Activated CD8-positive, alpha-beta memory T cell treated with anti-CD3 and anti-CD28 coated beads, Interleukin-2, amount 50 U/mL, for 4 hours (primary cell): ENCODE measurements at regions not wholly inside any gene's neighbourhood (a gene's known extent, or its start where the extent isn't known, plus 50 kb on each side); places are given as distances from the start of the nearest gene placed in this dataset.

Experiments used
- DNase-seq: peaks from one replicate; pipeline ENCODE4 v3.0.0-alpha.2; 2020

DNA sequence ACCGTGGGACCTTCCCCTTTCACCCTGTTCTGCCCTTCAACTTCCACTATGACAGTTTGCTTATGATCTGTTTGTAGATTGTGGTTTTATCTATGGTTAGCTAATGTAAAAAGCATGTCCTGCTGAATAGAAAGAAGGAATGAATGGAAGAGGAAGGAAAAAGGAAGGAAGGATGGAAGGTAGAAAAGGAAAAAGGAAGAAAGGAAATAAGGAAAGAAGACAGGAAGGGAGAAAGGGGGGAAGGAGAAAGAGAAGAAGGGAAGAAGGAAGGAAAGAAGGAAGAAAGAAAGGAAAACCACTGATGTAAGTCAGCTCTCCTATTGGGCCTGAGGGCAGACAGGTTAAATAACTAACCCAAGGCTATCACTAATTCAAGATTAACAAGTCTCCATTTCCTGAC, 319.1 kb upstream of the KLF3 start:
- DNase-seq = no peak

DNA sequence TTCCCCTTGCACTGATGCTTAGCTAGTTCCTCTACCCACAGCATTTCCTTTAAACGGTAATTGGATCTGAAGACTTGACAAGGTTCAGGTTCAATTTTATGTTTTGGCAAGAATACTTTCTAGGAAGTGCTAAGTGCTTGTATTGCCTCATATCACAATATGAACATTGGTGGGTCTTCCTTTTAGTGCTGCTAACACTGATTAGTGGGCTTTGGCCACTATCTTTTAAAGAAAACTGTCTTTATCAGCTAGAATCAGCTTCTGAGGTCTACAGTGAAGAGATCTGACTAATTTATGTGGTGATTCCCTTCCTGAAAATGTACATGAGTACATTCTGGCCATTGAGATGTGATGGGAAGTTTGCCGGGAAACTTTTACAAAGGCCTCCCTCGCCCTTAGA, 316.7 kb upstream of the KLF3 start:
- DNase-seq = no peak

DNA sequence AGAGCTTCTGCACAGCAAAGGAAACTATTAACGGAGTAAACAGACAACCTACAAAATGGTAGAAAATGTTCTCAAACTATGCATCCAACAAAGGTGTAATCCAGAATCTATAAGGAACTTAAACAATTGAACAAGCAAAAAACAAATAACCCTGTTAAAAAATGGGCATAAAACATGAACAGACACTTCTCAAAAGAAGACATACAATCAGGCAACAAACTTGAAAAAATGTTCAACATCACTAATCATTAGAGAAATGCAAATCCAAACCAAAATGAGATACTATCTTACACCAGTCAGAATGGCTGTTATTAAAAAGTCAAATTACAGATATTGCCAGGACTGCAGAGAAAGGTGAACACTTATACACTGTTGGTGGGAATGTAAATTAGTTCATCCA, 309.6 kb upstream of the KLF3 start:
- DNase-seq = no peak

DNA sequence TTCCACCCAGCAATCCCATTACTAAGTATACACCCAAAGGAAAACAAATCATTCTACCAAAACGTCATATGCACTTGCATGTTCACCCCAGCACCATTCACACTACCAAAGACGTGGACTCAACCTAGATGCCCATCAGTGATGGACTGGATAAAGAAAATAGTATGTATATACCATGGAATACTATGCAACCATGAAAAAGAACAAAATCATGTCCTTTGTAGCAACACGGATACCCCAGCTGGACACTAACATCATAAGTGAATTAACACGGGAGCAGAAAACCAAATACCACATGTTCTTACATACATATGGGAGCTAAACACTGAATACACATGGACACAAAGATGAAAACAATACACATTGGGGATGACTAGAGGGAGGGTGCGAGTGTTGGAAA, 309.1 kb upstream of the KLF3 start:
- DNase-seq = no peak

DNA sequence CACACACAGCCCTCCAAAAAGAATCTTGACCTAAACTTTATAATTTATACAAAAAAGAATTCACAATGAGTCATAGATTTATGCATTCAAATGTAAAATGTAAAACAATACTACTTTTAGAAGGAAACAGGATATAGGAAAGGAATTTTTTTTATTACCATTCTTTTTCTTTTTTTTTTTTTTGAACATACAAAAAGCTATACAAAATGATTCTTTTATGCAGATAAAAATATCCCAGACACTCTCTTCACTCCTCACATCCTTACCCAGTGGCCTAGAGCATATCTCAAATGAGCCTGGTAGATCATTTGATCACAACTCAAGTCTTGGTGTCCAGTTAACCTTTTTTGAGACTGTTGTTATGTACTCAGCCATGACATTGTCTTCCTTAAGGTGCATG, 307.3 kb upstream of the KLF3 start:
- DNase-seq = no peak

DNA sequence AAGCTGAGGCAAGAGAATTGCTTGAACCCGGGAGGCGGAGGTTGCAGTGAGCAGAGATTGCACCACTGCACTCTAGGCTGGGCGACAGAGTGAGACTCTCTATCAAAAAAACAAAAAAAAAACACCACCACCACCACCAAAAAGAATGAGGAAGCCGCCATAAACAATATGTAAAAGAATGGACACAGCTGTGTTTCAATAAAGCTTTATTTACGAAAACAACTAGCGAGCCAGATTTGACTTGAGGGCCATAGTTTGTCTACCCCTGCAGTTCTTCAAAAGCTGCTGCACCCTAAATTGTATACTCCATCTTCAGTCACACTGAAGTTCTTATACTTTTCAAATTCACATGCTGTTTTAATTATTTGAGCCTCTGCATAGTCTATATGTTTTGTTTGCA, 306.5 kb upstream of the KLF3 start:
- no peak for DNase-seq

DNA sequence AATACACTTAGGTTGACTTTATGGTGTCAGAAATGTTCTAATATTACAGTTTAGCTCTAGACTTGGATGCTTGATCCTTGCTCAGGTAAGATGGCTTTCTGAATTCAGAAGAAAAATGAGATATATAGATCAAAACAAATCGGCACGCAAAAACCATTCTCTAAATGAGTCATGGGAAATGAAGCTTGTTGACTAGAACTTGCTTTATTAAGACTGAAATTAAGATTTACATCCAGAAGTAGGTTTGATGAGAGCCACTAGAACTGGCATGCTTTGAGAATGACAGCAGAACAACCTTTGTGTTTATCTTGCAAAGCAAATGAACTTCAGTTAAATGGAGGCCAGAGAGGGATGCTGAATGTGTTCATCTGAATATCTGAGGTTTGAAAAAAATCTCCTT, 304.9 kb upstream of the KLF3 start:
- no peak for DNase-seq

DNA sequence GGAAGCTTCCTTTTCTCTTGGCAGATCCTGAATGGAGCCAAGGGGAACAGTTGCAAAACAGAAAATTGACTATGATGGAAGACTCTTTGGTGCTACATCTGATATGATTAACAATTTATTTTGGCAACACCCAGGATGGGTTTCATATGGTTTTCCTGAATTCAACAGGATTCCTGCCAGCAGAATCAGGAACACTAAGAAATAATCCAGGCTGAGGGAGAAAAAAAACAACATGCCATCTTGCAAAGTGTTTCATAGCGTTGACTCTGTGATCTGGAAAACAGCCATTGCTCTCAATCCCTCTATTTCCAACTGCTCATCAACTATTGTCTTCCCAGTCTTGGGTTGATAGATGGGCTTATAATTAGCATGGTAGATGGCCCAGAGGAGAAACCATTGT, 303.8 kb upstream of the KLF3 start:
- no peak for DNase-seq

DNA sequence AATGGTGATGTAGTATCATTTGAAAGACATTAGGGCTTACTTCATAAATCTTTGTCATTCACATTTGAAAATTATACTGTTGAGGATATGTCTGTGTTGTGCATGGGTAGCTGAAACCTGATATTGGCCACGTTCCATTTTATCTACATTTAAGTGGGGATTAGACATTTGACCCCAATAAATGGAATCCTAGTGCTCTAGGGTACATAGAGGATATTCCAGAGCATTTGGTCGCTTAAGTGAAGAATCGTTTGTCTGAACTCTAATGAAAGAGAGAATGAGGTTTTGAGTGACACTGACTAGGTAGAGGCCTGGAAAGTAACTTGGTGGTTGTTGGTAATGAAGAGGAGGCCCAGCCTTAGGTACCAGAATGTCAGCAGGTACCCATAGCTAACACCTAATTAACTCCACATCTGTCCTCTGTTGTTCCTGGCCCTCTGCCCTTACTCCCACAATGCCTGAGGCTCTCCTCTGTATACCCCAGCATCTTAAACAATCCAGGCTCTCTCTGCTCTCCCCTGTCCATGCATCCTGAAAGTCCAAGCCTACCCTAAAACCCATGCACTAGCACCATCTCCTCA, 299.5 kb upstream of the KLF3 start:
- no peak for DNase-seq

DNA sequence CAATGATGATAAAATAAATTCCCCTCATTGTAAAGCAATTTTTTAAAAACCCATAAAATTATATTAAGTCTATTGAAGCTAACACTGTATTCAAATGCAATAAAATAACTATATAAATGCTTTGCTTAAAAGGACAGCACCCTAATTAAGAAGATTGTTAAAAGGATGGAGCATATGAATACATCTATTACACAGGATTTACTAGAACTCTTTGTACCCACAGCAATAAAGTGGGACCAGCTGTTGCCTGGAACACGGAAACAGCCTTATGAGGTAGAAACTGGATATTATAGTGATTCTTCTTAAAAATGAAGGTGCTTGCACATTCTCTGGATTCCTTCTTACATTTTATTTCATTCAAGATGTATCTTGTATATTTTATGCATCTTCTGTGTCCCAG, 298.7 kb upstream of the KLF3 start:
- no peak for DNase-seq

DNA sequence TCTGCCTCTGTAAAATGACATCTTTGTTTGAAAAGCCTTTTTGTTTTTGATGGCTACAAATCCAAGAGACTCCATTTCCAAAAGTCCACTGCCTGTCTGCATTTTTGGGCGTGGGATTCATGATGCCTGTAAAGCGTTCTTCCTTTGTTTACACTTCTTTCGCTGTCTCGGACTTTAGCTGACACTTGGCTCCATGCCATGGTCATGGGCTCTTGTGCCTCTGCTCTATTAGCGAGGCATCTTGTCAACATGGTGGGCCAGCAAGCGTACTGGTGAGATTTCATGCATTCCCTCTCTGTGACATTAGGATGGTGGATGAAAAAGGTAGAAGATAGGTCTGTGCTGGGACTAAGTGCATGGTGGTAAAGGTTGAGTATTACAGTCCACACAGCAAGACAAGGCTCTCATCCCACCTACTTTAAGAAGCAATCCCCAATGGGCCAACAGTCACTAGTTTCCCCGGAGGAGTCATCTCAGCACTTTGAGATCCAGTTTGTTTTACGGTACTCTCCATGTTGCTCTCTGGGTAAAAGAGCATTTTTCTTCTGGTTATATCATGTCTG, 298.2 kb upstream of the KLF3 start:
- no peak for DNase-seq

DNA sequence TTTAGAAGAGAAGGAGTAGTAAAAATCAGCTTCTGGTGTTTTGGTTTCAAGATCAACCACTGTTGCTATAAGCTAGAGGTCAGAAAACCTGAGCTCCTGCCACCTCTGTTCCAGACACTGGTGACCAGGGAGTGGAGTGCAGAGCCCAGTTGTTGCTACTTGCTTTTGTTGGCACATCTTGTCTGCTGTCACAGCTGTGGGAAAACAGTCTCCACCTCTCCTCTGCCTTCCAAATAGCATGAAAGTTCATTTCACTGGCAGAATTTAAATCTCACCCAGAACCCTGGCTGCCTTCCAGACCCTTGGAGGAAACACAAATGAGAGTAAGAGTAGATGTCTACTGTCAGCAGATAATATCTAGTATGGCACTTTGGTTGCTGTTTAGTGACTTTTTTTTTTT, 297.5 kb upstream of the KLF3 start:
- no peak for DNase-seq

DNA sequence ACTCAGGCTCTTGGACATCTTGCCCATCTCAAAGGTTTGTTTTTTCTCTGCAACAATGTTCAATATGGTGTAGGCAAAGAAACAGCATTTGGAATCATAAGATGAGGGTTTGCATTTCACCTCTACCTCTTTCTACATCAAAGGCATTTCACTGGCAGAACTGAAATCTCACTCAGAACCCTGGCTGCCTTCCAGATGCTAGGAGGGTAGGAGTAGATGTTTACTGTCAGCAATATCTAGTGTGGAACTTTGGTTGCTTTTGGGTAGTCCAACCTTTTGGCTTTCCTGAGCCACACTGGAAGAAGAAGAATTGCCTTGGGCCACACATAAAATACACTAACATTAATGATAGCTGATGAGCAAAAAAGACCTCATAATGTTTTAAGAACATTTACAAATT, 297.0 kb upstream of the KLF3 start:
- no peak for DNase-seq

DNA sequence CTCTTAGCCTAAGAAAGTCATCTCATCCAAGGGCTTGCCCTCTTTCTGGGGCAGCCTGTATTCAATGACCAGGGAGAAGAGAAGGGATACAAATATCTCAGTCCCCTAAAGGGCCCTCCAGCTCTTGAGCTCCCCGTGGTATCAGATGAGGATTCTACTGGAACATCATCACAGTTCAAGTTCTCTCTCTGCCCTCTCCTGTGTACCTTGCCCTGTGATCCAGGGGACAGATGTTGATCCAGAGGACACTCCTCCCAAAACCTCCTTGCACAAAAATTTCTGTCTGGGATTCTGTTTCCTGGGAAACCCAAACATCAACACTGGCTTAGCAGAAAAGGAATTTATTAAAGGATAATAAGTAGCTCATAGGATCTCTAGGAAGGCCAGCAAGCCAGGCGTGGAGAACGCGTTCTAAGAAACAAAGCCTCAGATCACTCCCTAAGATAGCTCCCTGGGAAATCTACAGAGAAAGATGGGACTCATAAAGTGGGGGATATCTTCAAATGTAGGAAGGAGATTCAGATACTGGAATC, 296.3 kb upstream of the KLF3 start:
- no peak for DNase-seq

DNA sequence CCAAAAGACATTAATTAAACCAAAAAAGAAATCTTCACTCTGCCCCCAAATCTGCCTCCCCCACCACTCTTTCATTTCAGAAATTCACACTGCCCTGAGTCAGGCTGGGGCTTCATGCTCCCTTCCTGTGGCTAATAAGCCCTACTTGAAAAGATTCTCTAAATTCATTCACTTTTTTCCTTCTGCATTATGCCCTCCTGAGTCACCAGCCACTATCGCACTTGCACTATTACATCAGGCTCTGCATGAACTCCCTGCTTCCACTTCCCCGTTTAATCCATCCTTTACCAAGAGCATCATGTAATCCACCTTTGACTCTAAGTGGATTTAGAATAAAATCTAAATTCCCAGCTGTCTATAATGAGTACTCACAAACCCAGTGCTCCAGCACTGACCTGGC, 295.4 kb upstream of the KLF3 start:
- no peak for DNase-seq

DNA sequence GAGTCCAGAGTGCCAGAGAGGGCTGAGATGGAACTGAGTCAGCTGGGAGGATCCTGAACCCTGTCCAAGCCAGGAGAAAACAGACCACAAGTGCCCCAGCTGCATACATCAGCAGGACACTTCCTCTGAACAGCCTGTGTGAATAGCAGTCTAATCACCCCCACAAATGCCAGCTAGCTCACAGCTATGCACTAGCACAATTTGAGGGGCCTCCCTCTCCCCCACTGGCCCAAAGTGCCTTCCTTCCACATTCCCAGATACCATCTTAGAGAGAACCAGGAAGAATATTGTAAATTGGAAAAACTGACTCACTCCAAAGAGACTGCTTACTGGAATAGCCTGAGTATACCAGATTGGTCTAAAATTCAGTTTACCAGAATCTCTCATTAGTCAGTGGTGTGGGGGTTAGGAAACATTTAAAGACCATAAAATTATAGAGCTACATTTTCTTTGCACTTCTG, 292.6 kb upstream of the KLF3 start:
- DNase-seq = no peak

DNA sequence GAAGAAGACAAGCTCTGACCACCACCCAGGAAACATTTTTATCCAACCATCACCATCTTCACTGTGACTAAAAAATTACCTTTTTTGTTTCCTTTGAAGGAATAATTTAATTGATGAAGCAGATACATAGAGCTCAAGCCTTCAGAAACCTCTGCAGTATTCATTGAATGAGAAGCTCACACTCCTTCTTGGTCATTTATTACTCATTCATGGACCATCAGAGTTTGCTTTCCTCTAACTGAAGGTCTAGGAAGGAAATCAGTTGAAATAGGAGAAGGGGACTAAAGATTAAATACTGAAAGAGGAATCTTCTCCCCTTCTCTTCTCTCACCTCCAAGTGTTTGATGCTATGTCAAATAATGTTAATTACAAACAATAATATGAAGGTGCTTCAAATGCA, 290.6 kb upstream of the KLF3 start:
- DNase-seq = no peak

DNA sequence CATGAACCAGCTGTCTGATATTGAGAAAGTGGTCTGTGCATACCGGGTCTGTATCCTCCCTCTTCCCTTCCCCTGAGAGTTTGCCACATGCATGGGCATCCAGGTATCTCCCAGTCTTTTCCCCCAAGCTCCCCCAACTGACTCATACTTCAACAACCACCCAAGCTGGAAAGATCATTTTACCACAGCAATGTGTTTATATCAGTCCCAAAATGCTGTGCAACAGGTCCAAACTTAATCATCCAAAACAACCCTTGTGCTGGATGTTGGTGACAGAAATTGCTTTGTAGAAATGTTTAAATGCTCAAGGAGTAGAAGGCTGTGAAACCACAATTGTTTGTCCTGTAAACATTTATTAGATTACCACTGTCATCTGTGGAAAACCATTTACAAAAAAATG, 286.8 kb upstream of the KLF3 start:
- no peak for DNase-seq

DNA sequence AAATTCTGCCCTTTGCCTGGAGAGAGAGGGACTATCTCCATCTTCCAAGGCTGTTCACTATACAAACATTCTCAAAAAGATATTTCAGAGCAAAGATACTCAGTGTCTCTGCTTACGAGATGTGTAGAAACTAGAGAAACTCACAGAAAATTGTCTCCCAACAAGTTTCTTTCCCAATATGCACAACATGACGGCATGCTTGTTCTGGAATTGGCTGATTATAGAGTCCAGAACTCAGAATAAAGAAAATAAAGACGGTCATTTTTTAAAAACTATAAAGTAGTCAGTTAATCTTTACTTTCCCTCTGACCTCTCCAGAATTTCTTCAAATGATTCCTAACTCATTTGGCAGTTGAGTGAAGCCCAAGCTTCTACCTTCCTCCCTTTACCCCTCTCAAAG, 285.5 kb upstream of the KLF3 start:
- DNase-seq = no peak

DNA sequence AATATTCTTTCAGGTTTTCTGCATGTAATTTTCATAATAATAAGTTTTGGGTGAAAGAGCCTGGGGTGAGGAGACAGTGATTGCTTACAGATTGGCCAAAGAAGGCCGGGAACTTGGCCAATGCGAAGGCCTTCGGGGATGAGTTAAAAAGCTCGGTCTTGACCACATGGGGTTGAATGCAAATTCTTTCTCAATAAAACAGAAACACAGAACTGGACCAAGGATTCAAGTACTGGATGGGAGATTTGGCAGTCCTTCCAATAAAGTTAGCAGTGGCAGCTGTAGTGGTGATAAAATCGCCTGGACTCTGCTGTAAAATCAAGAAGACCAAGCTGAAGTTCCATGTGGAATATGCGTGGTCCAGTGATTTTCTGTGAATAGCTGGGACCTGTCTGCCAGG, 282.2 kb upstream of the KLF3 start:
- DNase-seq = no peak

DNA sequence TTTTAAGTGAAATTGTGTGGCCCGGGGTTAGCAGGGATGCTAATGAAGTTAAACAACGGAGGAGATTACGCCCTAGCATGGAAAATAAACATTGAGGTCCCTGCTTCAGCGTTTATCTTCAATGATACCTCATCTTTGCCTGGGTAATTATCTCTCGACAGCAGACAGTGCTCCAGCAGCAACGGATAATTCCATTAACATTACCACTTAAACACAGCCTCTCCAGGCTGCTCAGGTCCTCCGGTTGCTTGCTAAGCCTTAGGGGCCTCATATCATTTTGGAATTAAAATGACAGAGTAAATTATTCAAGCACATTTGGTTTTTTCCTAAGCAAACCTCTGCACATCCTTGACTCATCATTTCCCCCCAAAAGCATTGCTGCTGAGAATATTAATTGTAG, 281.5 kb upstream of the KLF3 start:
- DNase-seq = no peak

DNA sequence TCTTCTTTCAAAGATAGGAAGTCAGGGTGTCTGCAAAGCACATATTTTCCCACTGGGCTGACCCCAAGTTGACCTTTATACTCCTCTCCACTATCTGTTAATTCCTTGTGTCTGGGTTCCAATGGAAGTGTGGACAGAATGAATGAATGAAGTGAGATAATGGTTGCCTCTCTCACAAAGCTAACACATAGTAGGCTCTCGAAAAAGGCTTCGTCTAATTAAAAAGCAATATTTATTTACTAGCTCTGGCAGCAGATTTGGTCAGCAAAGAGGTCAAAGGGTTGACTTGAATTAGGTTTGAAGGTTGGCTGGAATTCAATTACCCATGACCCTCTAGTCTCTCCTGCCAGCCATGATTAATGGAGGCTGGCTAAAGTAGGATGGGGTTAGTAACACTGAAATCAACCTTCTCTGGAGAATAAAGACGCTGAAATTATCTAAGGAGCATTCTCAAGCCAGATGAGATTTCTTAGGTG, 280.3 kb upstream of the KLF3 start:
- DNase-seq = no peak

DNA sequence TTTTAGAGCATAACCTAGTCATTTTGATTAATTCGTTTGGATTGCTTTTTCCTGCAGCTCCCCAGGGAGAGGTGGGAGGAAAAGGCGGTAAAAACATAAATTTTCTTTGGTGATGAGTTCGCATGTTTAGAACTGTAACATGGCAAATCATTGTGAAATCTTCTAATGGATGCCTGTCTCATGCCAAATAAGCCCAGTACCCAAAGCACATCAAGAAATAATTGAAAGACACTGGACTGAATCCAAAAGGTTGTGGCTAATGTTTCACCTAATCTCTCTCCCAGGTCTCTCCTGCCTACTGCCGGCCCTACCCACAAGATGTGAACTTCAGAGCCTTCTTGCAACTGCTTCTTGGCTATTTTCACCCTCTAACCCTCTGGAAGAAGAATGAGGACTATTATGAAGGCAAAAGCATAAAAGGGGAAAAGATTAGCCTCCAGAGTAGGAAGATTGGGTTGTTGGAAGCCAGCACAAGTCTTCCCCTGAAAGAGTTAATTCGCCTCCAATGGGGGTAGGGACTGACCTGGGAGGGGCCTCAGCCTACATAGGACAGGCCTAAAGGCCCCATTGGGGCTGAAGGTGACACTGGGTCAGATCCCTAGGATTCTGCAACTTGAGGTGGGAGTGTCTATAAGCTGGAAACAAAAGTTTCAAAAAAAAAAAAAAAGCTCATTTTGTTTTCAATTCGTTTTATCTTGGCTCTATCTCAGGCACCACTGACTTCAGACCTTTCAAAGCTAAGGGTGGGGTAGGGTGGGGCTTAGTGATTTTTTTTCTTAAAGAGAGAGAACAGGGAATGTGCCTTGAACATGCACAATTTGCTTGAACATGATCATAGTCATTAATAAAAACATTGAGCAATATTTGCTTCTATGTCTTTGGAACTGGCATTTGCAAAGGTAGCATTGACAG, 278.6 kb upstream of the KLF3 start:
- no peak for DNase-seq

DNA sequence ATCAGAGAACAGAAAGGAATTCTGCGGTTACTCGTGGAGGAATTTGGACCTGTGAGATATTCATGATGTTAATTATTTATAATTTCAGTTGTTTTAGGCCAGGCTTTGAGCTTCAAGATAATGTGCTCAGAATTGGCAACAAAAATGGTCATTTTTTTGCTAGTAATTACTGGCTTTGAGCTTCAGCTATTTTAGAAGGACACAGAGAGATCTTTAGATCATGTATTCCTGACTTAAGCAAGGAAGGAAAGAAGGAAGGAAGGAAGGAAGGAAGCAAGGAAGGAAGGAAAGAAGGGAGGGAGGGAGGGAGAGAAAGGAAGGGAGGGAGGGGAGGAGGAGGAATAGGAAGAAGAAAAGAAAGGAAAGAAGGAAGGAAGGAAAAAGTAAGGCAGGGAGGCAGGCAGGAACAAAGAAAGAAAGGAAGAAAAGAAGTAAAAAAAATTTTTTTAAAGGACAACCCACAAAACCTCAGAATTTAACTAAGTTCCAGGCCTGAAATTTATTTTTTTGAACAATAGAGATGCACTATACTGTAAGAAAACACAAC, 277.9 kb upstream of the KLF3 start:
- no peak for DNase-seq
